Esophagus (tissue), 2 donors: ENCODE measurements at regions not wholly inside any gene's neighbourhood (a gene's known extent, or its start where the extent isn't known, plus 50 kb on each side); places are given as distances from the start of the nearest gene placed in this dataset.
"Not testable (repeated sequence)": the region's sequence is repeated elsewhere in the genome, so short reads cannot be mapped to it uniquely, and the experiment has no call there.

ENCODE experiments used
- H3K27ac ChIP-seq, 2 donors: one replicate each; pipeline ENCODE4 v1.5.1; 2013; ENCODE audit warnings: low read depth in 2 of 2, mild to moderate bottlenecking in 2 of 2, inconsistent platforms in 1 of 2, low read length in 1 of 2, moderate library complexity in 1 of 2
- H3K27me3 ChIP-seq, 2 donors: one replicate each; pipeline ENCODE4 v1.6.1; 2013; ENCODE audit warnings: low read length in 2 of 2, control low read depth in 1 of 2, mild to moderate bottlenecking in 1 of 2; ENCODE audit not compliant: insufficient read depth in 2 of 2, control insufficient read depth in 1 of 2
- H3K36me3 ChIP-seq, 2 donors: one replicate each; pipeline ENCODE4 v1.6.1; 2013; ENCODE audit warnings: low read length in 1 of 2; ENCODE audit not compliant: control insufficient read depth in 2 of 2, insufficient read depth in 2 of 2
- H3K4me1 ChIP-seq, 2 donors: one replicate each; pipeline ENCODE4 v1.6.1; 2013; ENCODE audit warnings: low read length in 1 of 2; ENCODE audit not compliant: control insufficient read depth in 2 of 2, insufficient read depth in 2 of 2
- H3K4me3 ChIP-seq, 2 donors: one replicate each; pipeline ENCODE4 v1.5.1; 2013; ENCODE audit warnings: low read length in 2 of 2, mild to moderate bottlenecking in 2 of 2, low read depth in 1 of 2, moderate library complexity in 1 of 2
- H3K9me3 ChIP-seq, 2 donors: one replicate each; pipeline ENCODE4 v1.6.1; 2013; ENCODE audit warnings: mild to moderate bottlenecking in 2 of 2, low read depth in 1 of 2, low read length in 1 of 2, moderate library complexity in 1 of 2; ENCODE audit not compliant: control insufficient read depth in 2 of 2, insufficient read depth in 1 of 2
- WGBS, 2 donors: extraction: QIAGEN DNeasy Blood & Tissue Kit; methylation state at CpG; one replicate each; pipeline ENCODE4 v1.1.7; 2013; 5-methylcytosine and 5-hydroxymethylcytosine counted together
- donor health status: healthy with polysubstance abuse.
- donor health status: Bipolar disorder and iron deficiency.

DNA sequence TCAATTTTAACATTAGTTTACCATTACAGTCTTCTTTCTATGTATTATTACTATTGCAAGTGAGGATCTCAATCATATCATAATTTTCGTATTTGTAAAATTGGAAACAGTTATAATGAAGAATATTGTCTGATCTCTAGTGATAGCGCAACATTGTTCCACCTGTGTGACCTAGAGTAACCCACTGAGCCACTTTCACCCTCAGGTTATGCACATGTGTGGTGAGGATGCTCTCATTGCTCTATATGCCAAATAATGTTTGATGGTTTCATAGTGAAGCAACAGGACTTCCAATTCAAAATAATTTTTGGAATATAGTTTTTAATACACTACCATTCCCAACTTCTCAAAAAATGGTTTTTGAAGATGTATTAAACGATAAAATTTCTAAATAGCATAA is 603.1 kb upstream of the MAN1A1 start:
- Histone ChIP-seq H3K27ac (no peak overlapping the region), H3K27me3 (no peaks in the 10 kb centered on the region), H3K9me3 (no peaks in the 10 kb centered on the region), H3K36me3 (no peaks in the 10 kb centered on the region), H3K4me1 (no peaks in the 10 kb centered on the region), H3K4me3 (no peak overlapping the region)
- WGBS, 2 donors = 86 to 87% methylated on average over 3 of the region's 3 CpGs

DNA sequence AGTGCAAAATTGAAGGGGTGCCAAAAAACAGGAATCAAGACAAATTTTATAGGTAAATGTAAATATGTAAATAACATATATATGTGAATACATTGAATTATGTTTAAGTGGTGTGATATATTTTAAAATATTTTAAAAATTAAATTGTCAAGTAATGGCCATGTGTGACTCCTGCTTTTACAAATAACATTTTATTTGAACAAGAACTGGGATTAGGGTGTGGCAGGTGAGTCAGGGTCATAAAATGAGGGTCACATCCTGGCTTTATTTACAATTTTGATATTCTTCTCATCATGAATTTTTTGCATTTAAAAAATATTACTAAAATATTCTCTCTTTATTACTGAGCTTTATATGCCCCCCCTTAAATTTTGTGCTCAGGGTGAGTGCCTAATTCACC is 601.1 kb upstream of the MAN1A1 start:
- no peaks in the 10 kb centered on the region for H3K4me1 ChIP-seq
- no peaks in the 10 kb centered on the region for H3K27me3 ChIP-seq
- H3K9me3 ChIP-seq = no peaks in the 10 kb centered on the region
- no peak overlapping the region for H3K4me3 ChIP-seq
- H3K27ac ChIP-seq = no peak overlapping the region
- H3K36me3 ChIP-seq = no peaks in the 10 kb centered on the region

DNA sequence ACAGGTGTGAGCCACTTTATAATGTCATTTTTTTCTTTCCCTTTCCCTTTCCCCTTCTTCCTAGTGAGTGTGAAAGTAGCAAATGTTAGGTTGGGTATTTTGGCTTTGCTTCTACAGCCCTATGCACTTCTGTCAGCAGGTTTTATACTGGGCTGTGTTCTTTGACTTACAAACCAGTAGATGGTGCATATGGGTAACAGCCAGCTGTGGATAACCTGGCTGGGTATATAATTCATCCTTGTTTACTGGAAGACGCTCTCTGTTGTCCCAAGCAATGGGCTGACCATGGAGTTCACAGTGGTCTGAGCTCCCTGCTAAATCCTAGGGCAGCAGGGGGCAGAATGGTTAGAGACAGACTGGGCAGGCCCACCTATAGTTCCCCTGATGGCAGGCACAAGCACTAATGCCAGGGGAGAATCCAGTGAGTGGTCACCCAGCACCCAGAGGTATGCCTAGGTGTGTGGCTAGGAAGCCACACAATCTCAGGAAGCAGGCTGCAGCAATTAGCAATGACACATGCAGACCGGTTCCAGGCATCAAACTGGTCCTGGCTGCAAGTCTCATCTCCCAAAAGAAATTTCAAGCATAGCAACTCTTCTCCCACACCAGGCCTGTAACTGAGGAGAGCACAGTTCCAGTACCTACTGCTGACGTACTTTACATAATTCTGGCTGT is 592.7 kb upstream of the MAN1A1 start:
- H3K36me3 ChIP-seq = no peaks in the 10 kb centered on the region

DNA sequence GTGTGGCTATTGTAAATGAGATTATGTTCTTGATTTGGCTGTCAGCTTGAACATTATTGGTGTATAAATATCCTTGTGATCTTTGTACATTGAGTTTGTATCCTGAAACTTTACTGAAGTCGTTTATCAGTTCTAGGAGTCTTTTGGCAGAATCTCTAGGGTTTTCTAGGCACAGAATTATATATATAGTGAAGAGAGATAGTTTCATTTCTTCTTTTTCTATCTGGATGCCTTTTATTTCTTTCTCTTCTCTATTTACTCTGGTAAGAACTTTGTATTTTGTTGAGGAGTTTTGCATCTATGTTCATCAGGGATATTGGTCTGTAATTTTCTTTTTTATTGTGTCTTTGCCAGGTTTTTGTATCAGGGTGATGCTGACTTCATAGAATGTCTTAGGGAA is 589.2 kb upstream of the MAN1A1 start:
- 39 to 58% methylated on average over 1 of the region's 1 CpG for WGBS, 2 donors
- no peak overlapping the region for H3K27ac ChIP-seq
- no peak overlapping the region for H3K4me3 ChIP-seq
- no peaks in the 10 kb centered on the region for H3K9me3 ChIP-seq
- no peaks in the 10 kb centered on the region for H3K36me3 ChIP-seq
- H3K4me1 ChIP-seq = no peaks in the 10 kb centered on the region
- H3K27me3 ChIP-seq = no peaks in the 10 kb centered on the region

More for the DNA sequence above, 592.7 kb upstream of the MAN1A1 start:
- no peaks in the 10 kb centered on the region for H3K4me1 ChIP-seq
- 85 to 87% methylated on average over 3 of the region's 3 CpGs for WGBS, 2 donors
- no peak overlapping the region for H3K4me3 ChIP-seq
- H3K27ac ChIP-seq = no peak overlapping the region
- no peaks in the 10 kb centered on the region for H3K27me3 ChIP-seq
- H3K9me3 ChIP-seq = no peaks in the 10 kb centered on the region

DNA sequence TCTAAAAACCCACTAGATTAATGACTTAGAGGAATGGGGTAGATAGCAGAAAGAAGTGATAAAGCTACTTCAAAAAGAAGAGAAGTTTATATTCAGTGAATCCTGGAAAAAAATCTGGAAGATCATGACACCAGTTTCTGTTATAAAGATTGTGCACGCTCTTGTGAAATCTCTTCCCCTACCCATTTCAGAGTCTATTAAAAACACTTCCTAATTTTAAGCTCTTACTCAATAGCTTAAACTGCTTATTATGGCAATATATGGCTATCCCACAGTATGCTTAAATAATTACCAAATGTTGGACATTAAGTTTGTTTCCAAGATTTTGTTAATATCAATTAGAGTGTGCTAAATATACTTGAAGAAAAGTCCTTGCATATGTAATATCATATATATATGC is 585.3 kb upstream of the MAN1A1 start:
- H3K9me3 ChIP-seq = no peaks in the 10 kb centered on the region
- H3K27me3 ChIP-seq = no peaks in the 10 kb centered on the region
- no peak overlapping the region for H3K4me3 ChIP-seq
- WGBS, 2 donors = 80 to 91% methylated on average over 1 of the region's 1 CpG
- no peaks in the 10 kb centered on the region for H3K36me3 ChIP-seq
- H3K4me1 ChIP-seq = no peaks in the 10 kb centered on the region
- H3K27ac ChIP-seq = no peak overlapping the region

DNA sequence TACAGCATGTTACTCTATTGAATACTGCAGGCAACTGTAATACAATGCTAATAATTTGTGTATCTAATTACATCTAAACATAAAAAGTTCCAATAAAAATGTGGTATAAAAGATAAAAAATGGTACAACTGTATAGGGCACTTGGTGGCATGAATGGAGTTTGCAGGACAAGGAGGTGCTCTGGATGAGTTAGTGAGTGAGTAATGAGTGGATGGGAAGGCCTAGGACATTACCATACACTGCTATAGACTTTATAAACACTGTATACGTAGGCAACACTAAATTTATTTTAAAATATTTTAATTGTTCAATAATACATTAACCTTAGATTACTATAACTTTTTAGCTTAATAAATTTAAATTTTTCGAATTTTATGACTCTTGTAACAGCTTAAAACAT is 579.6 kb upstream of the MAN1A1 start:
- H3K36me3 ChIP-seq = no peaks in the 10 kb centered on the region
- H3K4me1 ChIP-seq = no peaks in the 10 kb centered on the region
- 57 to 63% methylated on average over 2 of the region's 2 CpGs for WGBS, 2 donors
- H3K9me3 ChIP-seq = no peaks in the 10 kb centered on the region
- no peaks in the 10 kb centered on the region for H3K27me3 ChIP-seq
- H3K4me3 ChIP-seq = no peak overlapping the region
- no peak overlapping the region for H3K27ac ChIP-seq

DNA sequence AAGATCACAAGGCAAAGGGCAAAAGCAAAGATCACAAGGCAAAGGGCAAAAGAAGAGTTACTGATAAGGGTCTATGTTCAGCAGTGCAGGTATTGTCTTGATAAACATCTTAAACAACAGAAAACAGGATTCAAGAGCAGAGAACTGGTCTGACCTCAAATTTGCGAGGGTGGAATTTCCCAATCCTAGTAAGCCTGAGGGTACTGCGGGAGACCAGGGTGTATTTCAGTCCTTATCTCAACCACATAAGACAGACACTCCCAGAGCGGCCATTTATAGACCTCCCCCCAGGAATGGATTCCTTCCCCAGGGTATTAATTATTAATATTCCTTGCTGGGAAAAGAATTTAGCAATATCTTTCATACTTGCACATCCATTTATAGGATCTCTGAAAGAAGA is 575.3 kb upstream of the MAN1A1 start:
- not testable (repeated sequence) for H3K9me3 ChIP-seq, H3K27ac ChIP-seq, H3K4me3 ChIP-seq, H3K36me3 ChIP-seq, H3K4me1 ChIP-seq, H3K27me3 ChIP-seq
- 93 to 96% methylated on average over 3 of the region's 3 CpGs for WGBS, 2 donors

DNA sequence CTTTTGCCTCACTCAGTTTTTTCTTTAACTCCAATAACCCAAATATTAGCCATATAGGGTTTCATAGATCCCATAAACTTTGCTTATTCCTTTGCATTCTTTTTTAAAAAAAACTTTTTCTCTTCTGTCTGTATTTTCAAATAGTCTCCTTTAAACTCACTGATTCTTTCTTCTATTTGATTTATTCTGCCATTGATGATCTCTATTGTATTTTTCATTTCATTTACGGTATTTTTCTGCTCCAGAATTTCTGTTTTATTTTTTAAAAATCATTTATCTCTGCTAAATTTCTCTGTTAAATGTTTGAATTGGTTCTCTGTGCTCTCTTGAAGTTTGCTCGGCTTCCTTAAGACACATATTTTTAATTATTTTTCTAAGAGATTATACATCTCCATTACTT is 573.3 kb upstream of the MAN1A1 start:
- Histone ChIP-seq H3K4me1 (no peaks in the 10 kb centered on the region), H3K36me3 (no peaks in the 10 kb centered on the region), H3K27ac (no peak overlapping the region), H3K27me3 (no peaks in the 10 kb centered on the region), H3K4me3 (no peak overlapping the region), H3K9me3 (peaks cover 0 to 6% of the 10 kb centered on the region in 2 donors)
- 56 to 90% methylated on average over 2 of the region's 2 CpGs for WGBS, 2 donors

DNA sequence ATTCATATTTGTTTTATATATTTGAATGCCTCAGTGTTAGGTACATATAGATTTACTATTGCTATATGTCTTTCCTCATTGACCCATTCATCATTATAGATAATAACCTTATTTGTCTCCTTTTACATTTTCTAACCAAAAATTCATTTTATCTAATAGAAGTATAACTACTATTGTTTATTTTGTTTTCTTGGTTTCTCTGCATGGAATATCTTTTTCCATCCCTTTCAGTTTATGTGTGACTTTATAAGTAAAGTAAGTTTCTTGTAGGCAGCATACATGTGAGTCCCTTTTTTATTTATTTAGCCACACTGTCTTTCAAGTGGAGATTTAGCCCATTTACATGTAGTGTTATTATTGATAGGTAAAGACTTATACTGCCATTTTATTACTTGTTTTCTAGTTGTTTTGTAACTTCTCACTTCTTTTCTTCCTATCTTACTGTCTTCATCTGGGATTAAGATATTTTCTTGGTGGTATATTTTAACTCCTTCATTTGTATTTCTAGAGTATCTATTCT is 572.0 kb upstream of the MAN1A1 start:
- Histone ChIP-seq H3K4me3 (no peak overlapping the region), H3K27ac (no peak overlapping the region), H3K4me1 (no peaks in the 10 kb centered on the region), H3K9me3 (peaks cover 0 to 6% of the 10 kb centered on the region in 2 donors), H3K27me3 (no peaks in the 10 kb centered on the region), H3K36me3 (no peaks in the 10 kb centered on the region)

DNA sequence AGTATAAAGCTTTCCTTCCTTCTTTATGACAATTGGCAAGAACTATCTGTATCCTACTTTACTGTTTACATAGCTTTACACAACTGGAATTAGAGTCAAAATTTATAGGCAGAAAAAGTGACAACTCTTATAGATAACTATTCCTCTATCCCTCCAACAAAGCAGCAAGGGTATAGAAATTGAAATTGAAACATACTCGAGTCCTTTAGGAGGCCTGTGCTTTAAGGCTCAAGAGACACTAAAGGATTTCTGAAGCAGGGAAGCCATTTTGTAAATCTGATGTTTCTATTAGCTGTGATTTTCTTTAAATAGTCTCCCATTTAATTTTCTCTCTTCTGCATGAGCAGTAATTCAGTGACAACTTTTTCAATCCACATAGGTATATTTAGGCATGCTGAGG is 567.6 kb upstream of the MAN1A1 start:
- no peaks in the 10 kb centered on the region for H3K4me1 ChIP-seq
- H3K9me3 ChIP-seq = no peaks in the 10 kb centered on the region
- H3K4me3 ChIP-seq = no peak overlapping the region
- H3K27ac ChIP-seq = no peak overlapping the region
- no peaks in the 10 kb centered on the region for H3K36me3 ChIP-seq
- WGBS, 2 donors = 89 to 92% methylated on average over 1 of the region's 1 CpG
- no peaks in the 10 kb centered on the region for H3K27me3 ChIP-seq
